ENCODE measurements at regions not wholly inside any gene's neighbourhood (a gene's known extent, or its start where the extent isn't known, plus 50 kb on each side); places are given as distances from the start of the nearest gene placed in this dataset.

- TF ChIP-seq EZH2phosphoT487 (IDR thresholded peaks at IDR 0.05; ENCODE audit: low read depth, severe bottlenecking, unreplicated experiment) (no peak), EZH2 (IDR thresholded peaks at IDR 0.05; ENCODE audit: borderline replicate concordance) (no peak)
- no peak overlapping the region for H3K4me3 ChIP-seq
- no peak overlapping the region for H2AFZ ChIP-seq
- H3K27me3 ChIP-seq: no peaks in the 10 kb centered on the region
- no peak overlapping the region for H3K27ac ChIP-seq
- WGBS (ENCODE audit: low lambda C conversion rate, missing lambda C conversion rate): 89% methylated on average over 4 of the region's 4 CpGs
- H3K9me3 ChIP-seq (ENCODE audit: low read depth): no peaks in the 10 kb centered on the region
- H3K4me2 ChIP-seq: no peak overlapping the region
- no peaks in the 10 kb centered on the region for H4K20me1 ChIP-seq (ENCODE audit: insufficient read depth, poor library complexity, severe bottlenecking)
- no peaks in the 10 kb centered on the region for H3K79me2 ChIP-seq
- no peak for DNase-seq (ENCODE audit: low spot score)
- no peaks in the 10 kb centered on the region for H3K36me3 ChIP-seq (replicated peaks; ENCODE audit: insufficient read depth, low read depth)
- H3K4me1 ChIP-seq (ENCODE audit: insufficient read depth): no peaks in the 10 kb centered on the region
- H3K9me2 ChIP-seq (replicated peaks; ENCODE audit: insufficient read depth): no peaks in the 10 kb centered on the region
These were observed 96.6 kb downstream of the BTBD3 start for GRCh38 chr20:12014276-12014675.

GRCh38 chr20:12014736-12015135, 97.0 kb downstream of the BTBD3 start:
- DNase-seq (ENCODE audit: low spot score): no peak
- H3K4me2 ChIP-seq: no peak overlapping the region
- no peaks in the 10 kb centered on the region for H3K36me3 ChIP-seq (replicated peaks; ENCODE audit: insufficient read depth, low read depth)
- H4K20me1 ChIP-seq (ENCODE audit: insufficient read depth, poor library complexity, severe bottlenecking): no peaks in the 10 kb centered on the region
- TF ChIP-seq CTCF (IDR thresholded peaks at IDR 0.05; ENCODE audit: poor library complexity) (no peak), EZH2phosphoT487 (IDR thresholded peaks at IDR 0.05; ENCODE audit: low read depth, severe bottlenecking, unreplicated experiment) (no peak), EZH2 (IDR thresholded peaks at IDR 0.05; ENCODE audit: borderline replicate concordance) (no peak)
- H3K4me1 ChIP-seq (ENCODE audit: insufficient read depth): no peaks in the 10 kb centered on the region
- WGBS (ENCODE audit: low lambda C conversion rate, missing lambda C conversion rate): 96% methylated on average over 1 of the region's 1 CpG
- H3K79me2 ChIP-seq: no peaks in the 10 kb centered on the region
- H3K4me3 ChIP-seq: no peak overlapping the region
- no peak overlapping the region for H3K27ac ChIP-seq
- no peaks in the 10 kb centered on the region for H3K27me3 ChIP-seq
- no peak overlapping the region for H2AFZ ChIP-seq
- no peaks in the 10 kb centered on the region for H3K9me3 ChIP-seq (ENCODE audit: low read depth)
- no peaks in the 10 kb centered on the region for H3K9me2 ChIP-seq (replicated peaks; ENCODE audit: insufficient read depth)

DNA sequence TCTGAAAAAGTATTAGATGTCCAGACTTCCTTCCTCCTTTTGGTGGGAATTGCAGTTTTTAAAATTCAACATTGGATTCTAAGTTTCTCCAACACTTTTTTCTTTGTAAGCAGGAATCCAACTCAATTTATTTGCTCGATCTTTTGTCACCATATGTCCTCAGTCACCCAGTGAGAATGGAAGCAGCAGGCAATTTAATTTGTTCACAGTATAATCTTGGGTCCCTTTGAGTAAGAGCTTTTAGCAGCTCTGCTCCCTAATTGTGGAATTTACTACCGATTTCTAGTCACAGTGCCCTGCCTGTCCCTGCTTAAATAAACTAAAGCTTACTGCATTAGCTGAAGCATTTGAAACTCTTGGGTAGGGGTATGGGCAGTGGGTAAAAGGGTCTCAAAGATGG, 98.6 kb downstream of the BTBD3 start:
- Histone ChIP-seq H4K20me1 (ENCODE audit: insufficient read depth, poor library complexity, severe bottlenecking) (no peaks in the 10 kb centered on the region), H3K27me3 (no peaks in the 10 kb centered on the region), H3K9me3 (ENCODE audit: low read depth) (no peaks in the 10 kb centered on the region), H3K79me2 (no peaks in the 10 kb centered on the region), H2AFZ (no peak overlapping the region), H3K27ac (no peak overlapping the region), H3K9me2 (replicated peaks; ENCODE audit: insufficient read depth) (no peaks in the 10 kb centered on the region), H3K4me1 (ENCODE audit: insufficient read depth) (no peaks in the 10 kb centered on the region), H3K4me3 (no peak overlapping the region), H3K36me3 (replicated peaks; ENCODE audit: insufficient read depth, low read depth) (no peaks in the 10 kb centered on the region), H3K4me2 (no peak overlapping the region)
- DNase-seq (ENCODE audit: low spot score): no peak
- WGBS (ENCODE audit: low lambda C conversion rate, missing lambda C conversion rate): 58% methylated on average over 2 of the region's 2 CpGs
- TF ChIP-seq EZH2 (IDR thresholded peaks at IDR 0.05; ENCODE audit: borderline replicate concordance) (no peak), CTCF (IDR thresholded peaks at IDR 0.05; ENCODE audit: poor library complexity) (no peak), EZH2phosphoT487 (IDR thresholded peaks at IDR 0.05; ENCODE audit: low read depth, severe bottlenecking, unreplicated experiment) (no peak)

DNA sequence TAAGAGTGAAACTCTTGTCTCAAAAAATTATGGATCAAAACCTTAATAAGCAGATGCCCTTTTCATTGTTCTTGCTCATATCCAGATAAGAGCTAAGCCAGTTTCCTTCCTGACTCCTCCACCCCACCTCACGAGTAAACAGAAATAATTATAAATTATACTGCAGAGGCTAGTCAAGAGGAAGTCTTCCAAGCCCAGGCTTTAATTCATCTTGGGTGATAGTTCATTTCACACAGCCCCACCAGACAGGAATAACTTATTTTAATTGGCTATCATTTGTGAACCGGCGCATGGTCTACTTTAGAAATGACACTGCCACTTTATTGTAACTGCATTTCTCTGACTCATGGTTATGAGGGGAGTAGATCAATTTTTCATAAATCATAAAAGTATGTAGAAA, 102.0 kb downstream of the BTBD3 start:
- no peaks in the 10 kb centered on the region for H3K9me3 ChIP-seq (ENCODE audit: low read depth)
- H3K4me2 ChIP-seq: no peak overlapping the region
- DNase-seq (ENCODE audit: low spot score): no peak
- 90% methylated on average over 3 of the region's 3 CpGs for WGBS (ENCODE audit: low lambda C conversion rate, missing lambda C conversion rate)
- TF ChIP-seq CTCF (IDR thresholded peaks at IDR 0.05; ENCODE audit: poor library complexity) (no peak), EZH2phosphoT487 (IDR thresholded peaks at IDR 0.05; ENCODE audit: low read depth, severe bottlenecking, unreplicated experiment) (no peak), EZH2 (IDR thresholded peaks at IDR 0.05; ENCODE audit: borderline replicate concordance) (no peak)
- H3K4me3 ChIP-seq: no peak overlapping the region
- H3K36me3 ChIP-seq (replicated peaks; ENCODE audit: insufficient read depth, low read depth): no peaks in the 10 kb centered on the region
- H3K27ac ChIP-seq: no peak overlapping the region
- no peaks in the 10 kb centered on the region for H4K20me1 ChIP-seq (ENCODE audit: insufficient read depth, poor library complexity, severe bottlenecking)
- no peak overlapping the region for H2AFZ ChIP-seq
- no peaks in the 10 kb centered on the region for H3K27me3 ChIP-seq
- no peaks in the 10 kb centered on the region for H3K4me1 ChIP-seq (ENCODE audit: insufficient read depth)
- no peaks in the 10 kb centered on the region for H3K9me2 ChIP-seq (replicated peaks; ENCODE audit: insufficient read depth)
- no peaks in the 10 kb centered on the region for H3K79me2 ChIP-seq

All from hepatocyte (in vitro differentiated cells).